CD4-positive, alpha-beta T cell treated with Interleukin-10 for 1 hour (primary cell): ENCODE measurements at regions not wholly inside any gene's neighbourhood (a gene's known extent, or its start where the extent isn't known, plus 50 kb on each side); places are given as distances from the start of the nearest gene placed in this dataset.

Source experiments
- DNase-seq: peaks from one replicate; pipeline ENCODE4 v3.0.0-alpha.2; 2020

GRCh38 chr3:116849261-116849688 lies 139.7 kb downstream of the TUSC7 start:
- DNase-seq, result no peak

- DNase-seq, result no peak
Measured at GRCh38 chr3:116852803-116853202, 143.2 kb downstream of the TUSC7 start.

- DNase-seq, result no peak
Measured at GRCh38 chr3:116863270-116863770, 153.7 kb downstream of the TUSC7 start.

GRCh38 chr3:116863822-116864589 lies 154.4 kb downstream of the TUSC7 start:
- DNase-seq, result no peak

GRCh38 chr3:116864590-116864927 lies 155.0 kb downstream of the TUSC7 start:
- DNase-seq, result no peak

GRCh38 chr3:116870379-116870778 lies 160.8 kb downstream of the TUSC7 start:
- no peak for DNase-seq

- no peak for DNase-seq
Measured at GRCh38 chr3:116871905-116872304, 162.3 kb downstream of the TUSC7 start.

GRCh38 chr3:116872688-116873087 lies 163.1 kb downstream of the TUSC7 start:
- no peak for DNase-seq

- DNase-seq, result no peak
Measured at GRCh38 chr3:116873142-116873541, 163.6 kb downstream of the TUSC7 start.

GRCh38 chr3:116877968-116878367 lies 168.4 kb downstream of the TUSC7 start:
- DNase-seq, result no peak

GRCh38 chr3:116886202-116886893 lies 176.8 kb downstream of the TUSC7 start:
- DNase-seq, result no peak

- no peak for DNase-seq
Measured at GRCh38 chr3:116896116-116896515, 186.5 kb downstream of the TUSC7 start.

- no peak for DNase-seq
Measured at GRCh38 chr3:116897382-116897781, 187.8 kb downstream of the TUSC7 start.

- DNase-seq, result no peak
Measured at GRCh38 chr3:116899253-116899652, 189.7 kb downstream of the TUSC7 start.

- DNase-seq, result no peak
Measured at GRCh38 chr3:116905334-116905733, 195.8 kb downstream of the TUSC7 start.

GRCh38 chr3:116905794-116906193 lies 196.2 kb downstream of the TUSC7 start:
- no peak for DNase-seq

GRCh38 chr3:116912116-116912515 lies 202.5 kb downstream of the TUSC7 start:
- DNase-seq, result no peak

- no peak for DNase-seq
Measured at GRCh38 chr3:116914004-116914403, 204.4 kb downstream of the TUSC7 start.

- DNase-seq, result no peak
Measured at GRCh38 chr3:116916836-116917235, 207.3 kb downstream of the TUSC7 start.

GRCh38 chr3:116920826-116921610 lies 211.4 kb downstream of the TUSC7 start:
- DNase-seq, result no peak

GRCh38 chr3:116927918-116928317 lies 218.3 kb downstream of the TUSC7 start:
- DNase-seq, result no peak

- DNase-seq, result no peak
Measured at GRCh38 chr3:116929505-116930222, 220.1 kb downstream of the TUSC7 start.

- no peak for DNase-seq
Measured at GRCh38 chr3:116930786-116931185, 221.2 kb downstream of the TUSC7 start.
